ENCODE measurements at regions not wholly inside any gene's neighbourhood (a gene's known extent, or its start where the extent isn't known, plus 50 kb on each side); places are given as distances from the start of the nearest gene placed in this dataset.

GRCh38 chr20:51120868-51121267, 98.0 kb upstream of the KCNG1 start:
- H3K27ac ChIP-seq (ENCODE audit: low read depth in 2 of 2, low read length in 2 of 2) = no peak overlapping the region
- no peak overlapping the region for H3K9ac ChIP-seq (ENCODE audit: low read length in 3 of 3)
- H3K36me3 ChIP-seq (ENCODE audit: control insufficient read depth in 2 of 3, insufficient read depth in 3 of 3, low read length in 3 of 3) = no peaks in the 10 kb centered on the region
- no peak for TF ChIP-seq CTCF (IDR thresholded peaks at IDR 0.05; ENCODE audit: borderline replicate concordance, extremely low read depth, insufficient read depth)
- no peaks in the 10 kb centered on the region for H3K27me3 ChIP-seq (ENCODE audit: control insufficient read depth, insufficient read depth, low read length)
- intact Hi-C loops (cut with DNase I) = no loop called here
- DNase-seq (no peak), FAIRE-seq (no peak)
- no peaks in the 10 kb centered on the region for H3K4me1 ChIP-seq (ENCODE audit: control insufficient read depth in 2 of 3, insufficient read depth in 2 of 3, low read depth in 1 of 3, low read length in 3 of 3)
- H3K4me3 ChIP-seq (ENCODE audit: low read length in 3 of 3) = no peak overlapping the region
- H3K9me3 ChIP-seq (ENCODE audit: control insufficient read depth in 2 of 3, insufficient read depth in 1 of 3, low read length in 3 of 3) = no peaks in the 10 kb centered on the region

- H3K9me3 ChIP-seq (ENCODE audit: control insufficient read depth in 2 of 3, insufficient read depth in 1 of 3, low read length in 3 of 3) = no peaks in the 10 kb centered on the region
- FAIRE-seq (no peak), DNase-seq (no peak)
- TF ChIP-seq CTCF (IDR thresholded peaks at IDR 0.05; ENCODE audit: borderline replicate concordance, extremely low read depth, insufficient read depth) = no peak
- H3K4me3 ChIP-seq (ENCODE audit: low read length in 3 of 3) = no peak overlapping the region
- intact Hi-C loops (cut with DNase I) = no loop called here
- no peaks in the 10 kb centered on the region for H3K27me3 ChIP-seq (ENCODE audit: control insufficient read depth, insufficient read depth, low read length)
- no peaks in the 10 kb centered on the region for H3K36me3 ChIP-seq (ENCODE audit: control insufficient read depth in 2 of 3, insufficient read depth in 3 of 3, low read length in 3 of 3)
- no peak overlapping the region for H3K27ac ChIP-seq (ENCODE audit: low read depth in 2 of 2, low read length in 2 of 2)
- no peak overlapping the region for H3K9ac ChIP-seq (ENCODE audit: low read length in 3 of 3)
- no peaks in the 10 kb centered on the region for H3K4me1 ChIP-seq (ENCODE audit: control insufficient read depth in 2 of 3, insufficient read depth in 2 of 3, low read depth in 1 of 3, low read length in 3 of 3)
Measured at GRCh38 chr20:51120438-51120837, 97.5 kb upstream of the KCNG1 start.

- no peak for DNase-seq
Measured at GRCh38 chr20:51119914-51120313, 97.0 kb upstream of the KCNG1 start.

More at GRCh38 chr20:51119914-51120313, 97.0 kb upstream of the KCNG1 start:
- Histone ChIP-seq H3K4me1 (ENCODE audit: control insufficient read depth in 2 of 3, insufficient read depth in 2 of 3, low read depth in 1 of 3, low read length in 3 of 3) (no peaks in the 10 kb centered on the region), H3K36me3 (ENCODE audit: control insufficient read depth in 2 of 3, insufficient read depth in 3 of 3, low read length in 3 of 3) (no peaks in the 10 kb centered on the region), H3K9me3 (ENCODE audit: control insufficient read depth in 2 of 3, insufficient read depth in 1 of 3, low read length in 3 of 3) (no peaks in the 10 kb centered on the region), H3K27ac (ENCODE audit: low read depth in 2 of 2, low read length in 2 of 2) (no peak overlapping the region), H3K9ac (ENCODE audit: low read length in 3 of 3) (no peak overlapping the region), H3K27me3 (ENCODE audit: control insufficient read depth, insufficient read depth, low read length) (no peaks in the 10 kb centered on the region), H3K4me3 (ENCODE audit: low read length in 3 of 3) (no peak overlapping the region)
- intact Hi-C loops (cut with DNase I) = no loop called here
- no peak for TF ChIP-seq CTCF (IDR thresholded peaks at IDR 0.05; ENCODE audit: borderline replicate concordance, extremely low read depth, insufficient read depth)
- no peak for FAIRE-seq
